Endothelial cell of umbilical vein (primary cell): ENCODE measurements at regions not wholly inside any gene's neighbourhood (a gene's known extent, or its start where the extent isn't known, plus 50 kb on each side); places are given as distances from the start of the nearest gene placed in this dataset.
"Not testable (repeated sequence)": the region's sequence is repeated elsewhere in the genome, so short reads cannot be mapped to it uniquely, and the experiment has no call there.

ENCODE experiments used
- CTCF ChIP-seq, 2 donors: IDR thresholded peaks; 1 replicate in 1 of 2; 2 replicates in 1 of 2; pipeline ENCODE4 v1.5.1; 2011; ENCODE audit warnings: low read length in 2 of 2, mild to moderate bottlenecking in 2 of 2, moderate library complexity in 2 of 2, control low read depth in 1 of 2, inconsistent platforms in 1 of 2, low read depth in 1 of 2; ENCODE audit not compliant: insufficient read depth in 1 of 2; ENCODE audit errors: extremely low read depth in 1 of 2
- EZH2 ChIP-seq: IDR thresholded peaks from 2 replicates; pipeline ENCODE4 v1.6.1; 2012; ENCODE audit warnings: borderline replicate concordance, low read depth, mild to moderate bottlenecking, moderate library complexity, low read length, inconsistent platforms; ENCODE audit not compliant: severe bottlenecking
- FOS ChIP-seq: IDR thresholded peaks from 2 replicates; pipeline ENCODE4 v1.6.1; 2011; ENCODE audit warnings: mild to moderate bottlenecking, low read length, moderate library complexity, borderline replicate concordance; ENCODE audit not compliant: insufficient read depth
- GATA2 ChIP-seq: IDR thresholded peaks from 2 replicates; pipeline ENCODE4 v1.7.0; 2011; ENCODE audit warnings: low read depth, mild to moderate bottlenecking, moderate library complexity, mixed read lengths, low read length; ENCODE audit not compliant: insufficient read length, insufficient read depth
- JUN ChIP-seq: IDR thresholded peaks from 2 replicates; pipeline ENCODE4 v1.6.1; 2011; ENCODE audit warnings: borderline replicate concordance, low read depth; ENCODE audit not compliant: insufficient read length, insufficient read depth
- MYC ChIP-seq: IDR thresholded peaks from one replicate; pipeline ENCODE4 v1.6.1; 2011; ENCODE audit warnings: mild to moderate bottlenecking, low read depth, low read length
- POLR2A ChIP-seq: IDR thresholded peaks from 2 replicates; pipeline ENCODE4 v1.6.1; 2012; ENCODE audit warnings: low read depth, mild to moderate bottlenecking, control low read depth, low read length
- POLR2AphosphoS5 ChIP-seq: IDR thresholded peaks from 2 replicates; pipeline ENCODE4 v1.6.1; 2012; ENCODE audit warnings: low read depth, mild to moderate bottlenecking, control low read depth, low read length, moderate library complexity; ENCODE audit not compliant: insufficient read depth
- TF ChIP-seq, protein P1 (sequence below): IDR thresholded peaks from 2 replicates; pipeline ENCODE4 v1.6.1; 2011; ENCODE audit not compliant: insufficient read depth, insufficient read length

DNA sequence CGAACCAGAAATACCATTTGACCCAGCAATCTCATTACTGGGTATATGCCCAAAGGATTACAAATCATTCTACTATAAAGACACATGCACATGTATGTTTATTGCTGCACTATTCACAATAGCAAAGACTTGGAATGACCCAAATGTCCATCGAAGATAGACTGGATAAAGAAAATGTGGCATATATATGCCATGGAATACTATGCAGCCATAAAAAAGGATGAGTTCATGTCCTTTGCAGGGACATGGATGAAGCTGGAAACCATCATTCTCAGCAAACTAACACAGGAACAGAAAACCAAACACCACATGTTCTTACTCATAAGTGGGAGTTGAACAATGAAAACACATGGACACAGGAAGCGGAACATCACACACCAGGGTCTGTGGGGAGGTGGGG lies 124.5 kb downstream of the CHIC2 start:
- not testable (repeated sequence) for TF ChIP-seq JUN; CTCF (IDR thresholded peaks at IDR 0.05; ENCODE audit: extremely low read depth in 1 of 2, insufficient read depth in 1 of 2, low read depth in 1 of 2, low read length in 2 of 2); EZH2; POLR2A; FOS; POLR2AphosphoS5; MYC; GATA2
- TF ChIP-seq, protein P1, sequence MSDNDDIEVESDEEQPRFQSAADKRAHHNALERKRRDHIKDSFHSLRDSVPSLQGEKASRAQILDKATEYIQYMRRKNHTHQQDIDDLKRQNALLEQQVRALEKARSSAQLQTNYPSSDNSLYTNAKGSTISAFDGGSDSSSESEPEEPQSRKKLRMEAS: not testable (repeated sequence)
